ENCODE measurements at regions not wholly inside any gene's neighbourhood (a gene's known extent, or its start where the extent isn't known, plus 50 kb on each side); places are given as distances from the start of the nearest gene placed in this dataset.

- Histone ChIP-seq H3K27ac (ENCODE audit: low read depth, low read length) (no peak overlapping the region), H3K9me3 (ENCODE audit: control insufficient read depth, insufficient read depth, low read depth, low read length) (no peaks in the 10 kb centered on the region), H3K4me3 (ENCODE audit: low read depth, low read length) (no peak overlapping the region), H3K9ac (ENCODE audit: low read length) (no peak overlapping the region), H3K36me3 (ENCODE audit: control insufficient read depth, insufficient read depth, low read length) (no peaks in the 10 kb centered on the region), H3K27me3 (ENCODE audit: control insufficient read depth, insufficient read depth, low read length) (no peaks in the 10 kb centered on the region), H3K4me1 (ENCODE audit: control insufficient read depth, insufficient read depth, low read length) (no peaks in the 10 kb centered on the region)
These were observed 1454.2 kb downstream of the ARAP2 start for GRCh38 chr4:34790131-34790530.

- no peaks in the 10 kb centered on the region for H3K4me1 ChIP-seq (ENCODE audit: control insufficient read depth, insufficient read depth, low read length)
- H3K27ac ChIP-seq (ENCODE audit: low read depth, low read length) = no peak overlapping the region
- no peak overlapping the region for H3K9ac ChIP-seq (ENCODE audit: low read length)
- no peaks in the 10 kb centered on the region for H3K27me3 ChIP-seq (ENCODE audit: control insufficient read depth, insufficient read depth, low read length)
- no peaks in the 10 kb centered on the region for H3K9me3 ChIP-seq (ENCODE audit: control insufficient read depth, insufficient read depth, low read depth, low read length)
- H3K4me3 ChIP-seq (ENCODE audit: low read depth, low read length) = no peak overlapping the region
- no peaks in the 10 kb centered on the region for H3K36me3 ChIP-seq (ENCODE audit: control insufficient read depth, insufficient read depth, low read length)
These were observed 1453.1 kb downstream of the ARAP2 start for GRCh38 chr4:34791209-34791608.

- Histone ChIP-seq H3K9me3 (ENCODE audit: control insufficient read depth, insufficient read depth, low read depth, low read length) (peaks cover 11% of the 10 kb centered on the region), H3K4me3 (ENCODE audit: low read depth, low read length) (no peak overlapping the region), H3K27me3 (ENCODE audit: control insufficient read depth, insufficient read depth, low read length) (no peaks in the 10 kb centered on the region), H3K36me3 (ENCODE audit: control insufficient read depth, insufficient read depth, low read length) (no peaks in the 10 kb centered on the region), H3K27ac (ENCODE audit: low read depth, low read length) (no peak overlapping the region), H3K9ac (ENCODE audit: low read length) (no peak overlapping the region), H3K4me1 (ENCODE audit: control insufficient read depth, insufficient read depth, low read length) (no peaks in the 10 kb centered on the region)
These were observed 1443.4 kb downstream of the ARAP2 start for GRCh38 chr4:34800953-34801352.

GRCh38 chr4:34814266-34814665 lies 1430.0 kb downstream of the ARAP2 start:
- Histone ChIP-seq H3K9me3 (ENCODE audit: control insufficient read depth, insufficient read depth, low read depth, low read length) (0 out of 2 replicates have a peak, but pooled peaks cover 2% of the 10 kb centered on the region), H3K27me3 (ENCODE audit: control insufficient read depth, insufficient read depth, low read length) (no peaks in the 10 kb centered on the region), H3K4me3 (ENCODE audit: low read depth, low read length) (no peak overlapping the region), H3K9ac (ENCODE audit: low read length) (no peak overlapping the region), H3K27ac (ENCODE audit: low read depth, low read length) (no peak overlapping the region), H3K4me1 (ENCODE audit: control insufficient read depth, insufficient read depth, low read length) (no peaks in the 10 kb centered on the region), H3K36me3 (ENCODE audit: control insufficient read depth, insufficient read depth, low read length) (no peaks in the 10 kb centered on the region)

- no peak overlapping the region for H3K9ac ChIP-seq (ENCODE audit: low read length)
- H3K4me3 ChIP-seq (ENCODE audit: low read depth, low read length) = no peak overlapping the region
- no peaks in the 10 kb centered on the region for H3K9me3 ChIP-seq (ENCODE audit: control insufficient read depth, insufficient read depth, low read depth, low read length)
- H3K27me3 ChIP-seq (ENCODE audit: control insufficient read depth, insufficient read depth, low read length) = no peaks in the 10 kb centered on the region
- H3K36me3 ChIP-seq (ENCODE audit: control insufficient read depth, insufficient read depth, low read length) = no peaks in the 10 kb centered on the region
- no peak overlapping the region for H3K27ac ChIP-seq (ENCODE audit: low read depth, low read length)
- no peaks in the 10 kb centered on the region for H3K4me1 ChIP-seq (ENCODE audit: control insufficient read depth, insufficient read depth, low read length)
These were observed 1419.8 kb downstream of the ARAP2 start for GRCh38 chr4:34824515-34824914.

- Histone ChIP-seq H3K9ac (ENCODE audit: low read length) (no peak overlapping the region), H3K4me3 (ENCODE audit: low read depth, low read length) (no peak overlapping the region), H3K9me3 (ENCODE audit: control insufficient read depth, insufficient read depth, low read depth, low read length) (no peaks in the 10 kb centered on the region), H3K4me1 (ENCODE audit: control insufficient read depth, insufficient read depth, low read length) (no peaks in the 10 kb centered on the region), H3K36me3 (ENCODE audit: control insufficient read depth, insufficient read depth, low read length) (no peaks in the 10 kb centered on the region), H3K27ac (ENCODE audit: low read depth, low read length) (no peak overlapping the region), H3K27me3 (ENCODE audit: control insufficient read depth, insufficient read depth, low read length) (no peaks in the 10 kb centered on the region)
These were observed 1417.7 kb downstream of the ARAP2 start for GRCh38 chr4:34826660-34827059.

- no peak overlapping the region for H3K9ac ChIP-seq (ENCODE audit: low read length)
- no peaks in the 10 kb centered on the region for H3K36me3 ChIP-seq (ENCODE audit: control insufficient read depth, insufficient read depth, low read length)
- no peak overlapping the region for H3K27ac ChIP-seq (ENCODE audit: low read depth, low read length)
- no peaks in the 10 kb centered on the region for H3K27me3 ChIP-seq (ENCODE audit: control insufficient read depth, insufficient read depth, low read length)
- H3K9me3 ChIP-seq (ENCODE audit: control insufficient read depth, insufficient read depth, low read depth, low read length) = no peaks in the 10 kb centered on the region
- H3K4me3 ChIP-seq (ENCODE audit: low read depth, low read length) = no peak overlapping the region
- H3K4me1 ChIP-seq (ENCODE audit: control insufficient read depth, insufficient read depth, low read length) = no peaks in the 10 kb centered on the region
These were observed 1398.4 kb downstream of the ARAP2 start for GRCh38 chr4:34845926-34846325.

- H3K4me3 ChIP-seq (ENCODE audit: low read depth, low read length) = no peak overlapping the region
- H3K36me3 ChIP-seq (ENCODE audit: control insufficient read depth, insufficient read depth, low read length) = no peaks in the 10 kb centered on the region
These were observed 1393.9 kb downstream of the ARAP2 start for GRCh38 chr4:34850421-34850820.

GRCh38 chr4:34850968-34851367 lies 1393.3 kb downstream of the ARAP2 start:
- no peaks in the 10 kb centered on the region for H3K4me1 ChIP-seq (ENCODE audit: control insufficient read depth, insufficient read depth, low read length)
- H3K27ac ChIP-seq (ENCODE audit: low read depth, low read length) = no peak overlapping the region
- H3K4me3 ChIP-seq (ENCODE audit: low read depth, low read length) = no peak overlapping the region
- no peaks in the 10 kb centered on the region for H3K36me3 ChIP-seq (ENCODE audit: control insufficient read depth, insufficient read depth, low read length)
- H3K9me3 ChIP-seq (ENCODE audit: control insufficient read depth, insufficient read depth, low read depth, low read length) = no peaks in the 10 kb centered on the region
- no peak overlapping the region for H3K9ac ChIP-seq (ENCODE audit: low read length)
- H3K27me3 ChIP-seq (ENCODE audit: control insufficient read depth, insufficient read depth, low read length) = no peaks in the 10 kb centered on the region

More at GRCh38 chr4:34850421-34850820, 1393.9 kb downstream of the ARAP2 start:
- Histone ChIP-seq H3K4me1 (ENCODE audit: control insufficient read depth, insufficient read depth, low read length) (no peaks in the 10 kb centered on the region), H3K9me3 (ENCODE audit: control insufficient read depth, insufficient read depth, low read depth, low read length) (no peaks in the 10 kb centered on the region), H3K27ac (ENCODE audit: low read depth, low read length) (no peak overlapping the region), H3K27me3 (ENCODE audit: control insufficient read depth, insufficient read depth, low read length) (no peaks in the 10 kb centered on the region), H3K9ac (ENCODE audit: low read length) (no peak overlapping the region)

GRCh38 chr4:34851411-34851810 lies 1392.9 kb downstream of the ARAP2 start:
- Histone ChIP-seq H3K27me3 (ENCODE audit: control insufficient read depth, insufficient read depth, low read length) (no peaks in the 10 kb centered on the region), H3K4me3 (ENCODE audit: low read depth, low read length) (no peak overlapping the region), H3K36me3 (ENCODE audit: control insufficient read depth, insufficient read depth, low read length) (no peaks in the 10 kb centered on the region), H3K9ac (ENCODE audit: low read length) (no peak overlapping the region), H3K9me3 (ENCODE audit: control insufficient read depth, insufficient read depth, low read depth, low read length) (no peaks in the 10 kb centered on the region), H3K4me1 (ENCODE audit: control insufficient read depth, insufficient read depth, low read length) (no peaks in the 10 kb centered on the region), H3K27ac (ENCODE audit: low read depth, low read length) (no peak overlapping the region)

- Histone ChIP-seq H3K27ac (ENCODE audit: low read depth, low read length) (no peak overlapping the region), H3K27me3 (ENCODE audit: control insufficient read depth, insufficient read depth, low read length) (no peaks in the 10 kb centered on the region), H3K9ac (ENCODE audit: low read length) (no peak overlapping the region), H3K36me3 (ENCODE audit: control insufficient read depth, insufficient read depth, low read length) (no peaks in the 10 kb centered on the region), H3K4me3 (ENCODE audit: low read depth, low read length) (no peak overlapping the region), H3K4me1 (ENCODE audit: control insufficient read depth, insufficient read depth, low read length) (no peaks in the 10 kb centered on the region), H3K9me3 (ENCODE audit: control insufficient read depth, insufficient read depth, low read depth, low read length) (no peaks in the 10 kb centered on the region)
These were observed 1389.9 kb downstream of the ARAP2 start for GRCh38 chr4:34854451-34854850.

- no peaks in the 10 kb centered on the region for H3K9me3 ChIP-seq (ENCODE audit: control insufficient read depth, insufficient read depth, low read depth, low read length)
- no peak overlapping the region for H3K4me3 ChIP-seq (ENCODE audit: low read depth, low read length)
- H3K27me3 ChIP-seq (ENCODE audit: control insufficient read depth, insufficient read depth, low read length) = no peaks in the 10 kb centered on the region
- no peak overlapping the region for H3K9ac ChIP-seq (ENCODE audit: low read length)
- no peaks in the 10 kb centered on the region for H3K36me3 ChIP-seq (ENCODE audit: control insufficient read depth, insufficient read depth, low read length)
- H3K27ac ChIP-seq (ENCODE audit: low read depth, low read length) = no peak overlapping the region
- H3K4me1 ChIP-seq (ENCODE audit: control insufficient read depth, insufficient read depth, low read length) = no peaks in the 10 kb centered on the region
These were observed 1382.6 kb downstream of the ARAP2 start for GRCh38 chr4:34861666-34862065.
